Stimulated activated CD4-positive, alpha-beta T cell treated with anti-CD3 and anti-CD28 coated beads, Interleukin-1b, Interleukin-23, amount 100 ng/mL, for 48 hours (primary cell): ENCODE measurements at regions not wholly inside any gene's neighbourhood (a gene's known extent, or its start where the extent isn't known, plus 50 kb on each side); places are given as distances from the start of the nearest gene placed in this dataset.
"Not testable (repeated sequence)": the region's sequence is repeated elsewhere in the genome, so short reads cannot be mapped to it uniquely, and the experiment has no call there.

ENCODE experiments used
- DNase-seq: peaks from one replicate; pipeline ENCODE4 v3.0.0-alpha.2; 2020

DNA sequence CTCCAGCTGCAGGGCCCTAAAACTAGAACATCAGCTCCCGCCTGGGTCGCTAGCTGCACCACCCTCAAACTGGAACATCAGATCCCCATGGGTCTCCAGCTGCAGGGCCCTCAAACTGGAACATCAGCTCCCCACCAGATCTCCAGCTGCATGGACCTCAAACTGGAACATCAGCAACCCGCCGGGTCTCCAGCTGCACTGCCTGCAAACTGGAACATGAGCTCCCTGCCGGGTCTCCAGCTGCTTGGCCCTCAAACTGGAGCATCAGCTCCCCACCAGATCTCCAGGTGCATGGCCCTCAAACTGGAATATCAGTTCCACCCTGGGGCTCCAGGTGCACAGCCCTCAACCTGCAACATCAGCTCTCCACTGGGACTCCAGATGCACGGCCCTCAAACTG lies 82.7 kb downstream of the TFRC start:
- not testable (repeated sequence) for DNase-seq

DNA sequence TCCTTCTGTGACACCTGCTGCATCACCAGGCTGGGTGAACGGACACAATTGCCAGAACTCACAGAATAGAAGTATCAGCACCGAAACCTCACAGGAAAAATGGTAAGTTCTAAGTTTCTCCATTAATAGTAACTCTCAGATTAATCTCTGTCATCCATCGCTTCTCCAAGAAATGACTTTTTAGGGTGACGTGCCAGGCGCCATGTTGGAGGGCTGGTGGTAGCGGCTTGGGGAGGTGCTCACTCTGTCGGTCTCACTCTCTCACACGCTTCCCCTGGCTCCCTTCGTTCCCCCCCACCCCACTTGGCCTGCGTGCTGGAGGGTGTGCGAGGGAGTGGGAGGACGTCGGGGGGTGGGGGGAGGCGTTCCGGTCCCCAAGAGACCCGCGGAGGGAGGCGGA lies 85.6 kb downstream of the TFRC start:
- not testable (repeated sequence) for DNase-seq

DNA sequence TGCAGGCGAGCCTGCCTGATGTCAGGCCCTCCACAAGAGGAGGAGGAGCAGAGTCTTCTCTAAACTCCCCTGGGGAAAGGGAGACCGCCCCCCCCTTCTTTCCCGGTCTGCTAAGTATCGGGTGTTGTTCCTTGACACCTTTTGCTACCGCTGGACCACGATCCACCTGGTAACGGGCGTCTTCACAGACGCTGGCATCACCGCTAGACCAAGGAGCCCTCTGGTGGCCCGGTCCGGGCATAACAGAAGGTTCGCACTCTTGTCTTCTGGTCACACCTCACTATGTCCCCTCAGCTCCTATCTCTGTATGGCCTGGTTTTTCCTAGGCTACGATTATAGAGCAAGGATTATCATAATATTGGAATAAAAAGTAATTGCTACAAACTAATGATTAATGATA lies 86.0 kb upstream of the TNK2 start:
- peak; percentile 67 for DNase-seq

DNA sequence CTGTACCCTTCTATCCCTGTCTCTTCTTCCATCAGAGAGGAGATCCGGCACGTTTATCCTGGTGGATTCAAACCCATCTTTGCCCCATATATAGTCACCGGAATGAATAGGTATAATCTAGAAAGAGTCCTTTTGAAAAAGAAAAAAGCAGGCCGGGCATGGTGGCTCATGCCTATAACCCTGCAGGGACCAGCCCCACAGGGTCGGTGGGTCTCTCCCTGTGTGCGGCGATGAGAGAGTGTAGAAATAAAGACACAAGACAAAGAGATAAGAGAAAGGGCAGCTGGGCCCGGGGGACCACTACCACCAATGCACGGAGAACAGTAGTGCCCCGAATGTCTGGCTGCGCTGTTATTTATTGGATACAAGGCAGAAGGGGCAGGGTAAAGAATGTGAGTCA lies 85.3 kb upstream of the TNK2 start:
- not testable (repeated sequence) for DNase-seq

DNA sequence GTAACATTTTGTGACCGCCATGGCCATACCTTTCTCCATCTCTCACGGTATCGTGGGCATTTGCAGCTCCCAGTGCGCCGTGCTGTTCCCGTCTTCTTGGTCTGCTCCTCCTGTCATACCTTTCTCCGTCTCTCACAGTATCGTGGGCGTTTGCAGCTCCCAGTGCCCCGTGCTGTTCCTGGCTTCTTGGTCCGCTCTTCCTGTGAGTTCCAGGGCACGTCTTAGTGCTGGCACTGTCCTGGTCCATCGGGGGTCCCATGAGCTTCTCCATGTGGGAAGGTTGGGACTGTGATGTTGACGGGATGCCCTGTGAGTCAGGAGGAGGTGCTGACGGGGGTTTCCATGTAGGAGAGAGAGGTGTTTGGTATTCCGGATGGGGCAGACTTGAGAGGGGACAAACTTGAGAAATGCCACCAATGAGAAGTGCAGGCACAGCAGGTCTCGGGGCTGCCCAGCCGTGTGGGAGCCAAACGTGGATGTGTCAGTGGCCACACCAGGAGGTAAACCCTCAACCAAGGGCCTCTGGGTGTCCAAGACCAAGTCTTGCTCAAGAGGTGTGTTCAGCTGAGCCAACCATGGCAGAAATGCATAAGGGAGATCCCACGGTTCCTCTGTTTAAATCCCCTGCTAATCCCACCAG lies 84.7 kb upstream of the TNK2 start:
- DNase-seq = not testable (repeated sequence)

DNA sequence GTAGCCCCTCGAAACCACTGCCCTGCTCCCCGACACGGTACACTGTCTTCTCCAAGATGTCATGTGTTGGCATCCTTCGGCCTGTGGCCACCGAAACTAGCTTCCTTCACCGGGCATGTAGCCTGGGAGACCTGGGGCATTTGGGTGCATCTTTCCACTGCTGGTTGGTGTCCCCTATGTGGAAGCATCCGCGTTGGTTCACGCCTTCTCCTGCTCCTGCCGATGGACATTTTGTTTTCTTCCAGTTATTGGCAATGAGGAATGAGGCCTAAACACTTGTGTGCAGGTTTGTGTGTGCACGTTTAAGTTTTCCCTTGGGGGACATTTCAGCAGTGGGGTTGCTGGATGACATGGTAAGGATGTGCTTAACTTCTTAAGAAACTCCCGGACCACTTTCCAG lies 83.6 kb upstream of the TNK2 start:
- not testable (repeated sequence) for DNase-seq

DNA sequence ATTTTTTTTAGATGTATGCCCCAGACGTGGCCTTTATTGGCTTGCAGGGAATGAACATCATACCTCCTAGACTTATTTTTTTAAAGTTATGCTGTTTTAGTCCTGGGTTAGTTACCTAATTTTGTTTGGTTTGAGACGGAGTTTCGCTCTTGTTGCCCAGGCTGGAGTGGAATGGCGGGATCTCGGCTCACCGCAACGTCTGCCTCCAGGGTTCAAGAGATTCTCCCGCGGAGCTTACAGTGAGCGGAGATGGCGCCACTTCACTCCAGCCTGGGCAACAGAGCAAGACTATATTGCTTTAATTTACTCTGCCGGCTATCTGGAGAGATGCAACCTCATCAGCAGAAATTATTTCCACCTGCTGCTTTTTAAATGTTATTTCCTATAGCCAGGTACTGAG lies 82.9 kb upstream of the TNK2 start:
- DNase-seq = not testable (repeated sequence)

DNA sequence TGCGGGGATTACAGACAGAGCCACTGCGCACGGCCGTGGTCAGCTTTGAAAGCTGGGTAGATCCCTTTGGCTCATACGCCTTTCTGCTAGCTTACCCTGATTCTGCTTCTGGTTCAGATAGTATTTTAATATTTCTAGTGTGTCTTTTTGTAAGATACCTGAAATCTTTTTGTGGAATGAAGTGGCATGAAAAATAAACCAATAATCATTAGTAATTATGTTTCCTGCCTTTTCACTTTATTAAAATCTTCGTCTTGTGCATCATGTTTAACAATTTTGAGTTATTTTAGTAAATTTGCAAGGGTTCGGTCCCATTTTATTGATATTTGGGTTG lies 82.5 kb upstream of the TNK2 start:
- DNase-seq = not testable (repeated sequence)

DNA sequence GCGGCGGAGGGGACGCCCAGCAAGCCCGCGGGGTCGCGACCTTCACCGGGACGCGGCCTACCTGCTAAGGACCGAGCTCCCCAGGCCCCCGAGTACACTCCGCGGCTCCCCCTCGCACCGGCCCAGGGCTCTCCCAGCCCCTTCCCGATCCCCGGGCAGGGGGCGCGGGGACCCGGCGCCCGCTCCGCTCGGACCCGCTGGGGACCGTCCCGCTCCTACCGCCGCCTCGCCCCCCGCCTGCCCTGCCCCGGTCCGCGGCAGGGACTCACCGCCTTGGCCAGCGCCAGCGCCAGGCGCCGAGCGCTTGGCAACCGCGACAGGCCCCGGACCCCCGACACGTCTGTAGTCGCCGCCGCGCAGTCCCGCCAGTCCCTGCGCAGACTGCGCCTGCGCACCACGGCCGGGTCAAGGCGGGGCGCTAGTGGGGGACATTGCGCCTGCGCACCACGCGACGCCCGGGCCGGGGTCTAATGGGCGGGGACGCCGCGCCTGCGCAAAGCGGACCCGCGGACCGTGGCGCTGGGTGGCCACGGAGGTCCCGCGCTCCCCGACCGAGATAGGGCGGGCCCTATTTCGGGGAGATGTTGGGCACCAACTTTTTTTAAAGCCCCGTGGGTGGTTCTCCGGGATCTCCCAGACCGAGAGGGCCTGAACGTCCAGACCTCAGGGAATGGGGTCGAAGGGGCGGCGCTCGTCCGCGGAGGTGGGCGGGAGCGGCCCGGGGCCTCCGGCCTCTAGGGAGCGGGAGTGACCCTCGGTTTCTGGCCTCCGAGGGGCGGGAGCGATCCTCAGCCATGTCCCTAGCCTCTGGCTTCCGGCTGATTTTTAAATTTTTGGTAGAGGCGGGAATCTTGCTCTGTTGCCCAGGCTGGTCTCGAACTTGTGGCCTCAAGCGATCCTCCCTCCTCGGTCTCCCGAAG lies 81.8 kb upstream of the TNK2 start:
- DNase-seq = peak; percentile 94

DNA sequence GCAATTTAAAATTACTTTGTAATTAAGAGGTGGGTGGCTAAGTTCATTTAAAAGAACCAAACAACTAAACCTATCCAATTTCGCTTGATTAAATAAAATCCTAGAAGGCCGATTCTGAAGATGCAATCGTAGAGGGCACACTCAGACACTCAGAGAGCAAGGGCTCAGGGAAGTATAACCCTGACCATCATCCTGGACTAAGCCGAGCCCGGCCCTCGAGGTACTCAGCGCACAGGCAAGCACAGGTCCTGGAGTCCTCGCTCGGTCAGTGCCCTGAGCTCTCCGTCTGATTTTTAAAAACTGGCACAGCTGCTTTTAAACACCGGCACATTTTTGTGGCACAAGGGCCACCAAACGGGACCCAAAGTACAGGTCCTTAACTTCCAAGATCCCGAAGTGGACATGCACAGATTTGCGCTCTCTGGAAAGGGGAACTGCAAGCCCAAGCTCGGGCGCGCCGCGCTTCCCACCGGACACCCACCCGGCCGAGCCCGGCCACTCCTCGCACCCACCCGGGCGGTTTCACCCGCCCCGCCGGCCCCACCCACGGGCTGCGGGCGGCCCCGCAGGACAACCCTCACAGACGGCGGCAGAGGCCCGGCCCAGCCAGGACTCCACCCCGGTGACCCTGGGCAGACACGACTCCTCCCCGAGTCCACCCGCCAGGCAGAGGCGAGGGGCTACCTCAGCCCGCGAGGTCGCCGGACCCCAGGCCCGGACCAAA lies 81.0 kb upstream of the TNK2 start:
- not testable (repeated sequence) for DNase-seq

DNA sequence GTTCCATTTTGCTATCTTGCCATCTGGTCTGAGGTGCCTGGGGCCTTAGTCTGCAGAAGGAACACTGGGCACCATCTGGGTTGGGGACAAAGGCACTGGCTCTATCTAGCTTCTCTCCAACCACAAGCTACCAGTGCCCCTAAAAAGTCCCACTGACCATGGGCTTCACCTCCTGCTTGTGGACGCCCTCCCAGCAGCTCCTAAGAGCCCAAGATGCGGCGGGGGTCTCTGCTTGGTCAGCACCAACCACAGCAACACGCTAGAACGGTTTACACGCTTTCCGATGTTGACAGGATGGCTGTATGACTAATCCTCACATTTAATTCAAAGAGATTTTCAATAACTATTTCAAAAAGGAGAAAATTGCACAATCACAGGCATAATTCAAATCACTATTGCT lies 80.4 kb upstream of the TNK2 start:
- not testable (repeated sequence) for DNase-seq

DNA sequence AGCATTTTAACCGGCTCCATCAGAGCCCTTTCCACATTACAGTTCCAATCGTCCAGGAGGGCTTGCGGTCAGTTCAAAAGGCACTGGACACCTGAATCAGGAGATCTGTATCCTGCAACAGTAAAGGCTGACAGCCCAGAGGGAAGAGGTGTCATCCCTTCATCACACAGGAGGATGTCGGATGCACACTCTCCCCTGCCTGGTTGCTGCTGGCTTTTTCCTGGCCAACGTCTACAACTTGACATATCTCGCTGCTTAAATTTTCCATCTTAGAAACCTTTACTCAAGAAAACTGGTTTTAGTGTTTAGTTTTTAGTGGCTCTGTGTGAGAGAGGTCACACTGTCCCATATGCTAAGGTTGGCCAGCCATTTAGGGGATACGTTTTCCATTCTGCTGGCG lies 78.7 kb upstream of the TNK2 start:
- not testable (repeated sequence) for DNase-seq

DNA sequence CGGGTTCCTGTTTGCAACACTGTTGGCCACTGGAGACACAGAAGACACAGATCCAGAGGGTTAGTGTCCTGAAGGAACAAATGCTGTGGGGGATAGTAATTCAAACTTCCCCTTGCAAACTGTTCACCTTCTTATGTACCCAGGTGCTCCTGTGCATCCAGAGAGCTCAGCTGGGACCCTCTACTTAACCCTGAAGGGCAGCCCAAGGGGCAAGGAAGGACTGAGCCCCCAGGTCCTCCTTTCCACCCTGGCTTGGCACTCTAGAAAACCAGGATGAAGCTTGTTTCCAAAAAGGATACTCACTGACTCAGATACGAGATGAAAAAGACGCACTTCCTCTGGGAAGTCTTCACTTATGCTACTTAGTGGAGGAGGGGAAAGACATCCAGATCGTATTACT lies 78.2 kb upstream of the TNK2 start:
- not testable (repeated sequence) for DNase-seq

DNA sequence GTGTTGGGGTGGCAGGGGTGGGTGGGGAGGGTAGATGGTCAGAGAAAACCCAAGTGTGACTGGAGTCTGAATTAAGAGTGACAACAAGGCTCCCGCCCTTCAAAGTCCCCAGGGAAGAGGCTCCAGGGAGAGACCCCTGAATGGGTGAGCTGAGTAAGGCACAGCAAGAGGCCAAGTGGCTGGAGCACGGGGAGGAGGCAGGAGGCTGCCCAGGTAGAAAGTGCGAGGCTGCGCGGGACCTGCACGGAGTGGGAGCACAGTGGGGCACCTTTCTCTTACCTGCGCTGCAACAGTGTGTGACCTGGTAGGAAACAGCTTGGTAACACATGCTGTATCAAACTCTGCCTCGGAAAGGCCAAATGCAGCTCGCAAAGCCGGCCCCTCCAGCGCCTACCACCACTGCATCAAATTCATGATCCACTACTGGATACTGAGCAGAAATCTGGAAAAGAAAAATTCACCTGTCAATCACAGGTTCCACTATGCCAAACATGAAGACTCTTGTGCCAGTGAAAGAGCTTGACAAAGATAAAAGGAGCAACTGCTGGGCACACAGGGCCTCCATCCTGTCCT lies 77.1 kb upstream of the TNK2 start:
- DNase-seq = not testable (repeated sequence)

DNA sequence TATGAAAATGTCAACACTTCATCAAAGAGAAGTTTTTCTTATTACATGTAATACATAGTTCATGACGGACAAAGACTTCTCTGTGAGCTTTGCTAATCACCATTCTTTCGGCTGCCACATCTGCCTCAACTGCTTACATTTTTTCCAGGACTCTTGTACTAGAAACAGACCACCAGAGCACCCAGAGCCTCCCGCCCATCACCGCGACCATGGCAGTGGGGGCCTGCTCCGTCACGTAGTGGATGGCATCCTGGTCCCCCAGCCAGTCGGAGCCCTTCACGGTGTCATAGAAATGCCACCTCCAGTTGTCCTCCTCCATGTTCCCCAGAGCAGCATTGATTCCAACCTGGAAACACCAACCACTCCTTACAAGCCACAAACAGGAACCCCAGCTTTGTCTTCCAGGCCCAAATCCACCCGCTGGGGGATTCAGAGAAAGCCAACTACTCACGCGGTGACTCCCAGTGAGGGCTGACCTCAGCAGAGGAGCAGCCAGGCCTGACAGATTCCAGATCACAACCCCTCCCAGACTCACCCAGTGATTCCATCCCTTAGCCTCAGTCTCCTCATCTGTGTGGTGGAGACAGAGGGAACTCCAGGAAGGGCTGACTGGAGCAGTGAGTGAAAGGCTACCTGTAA lies 76.2 kb upstream of the TNK2 start:
- DNase-seq = not testable (repeated sequence)

DNA sequence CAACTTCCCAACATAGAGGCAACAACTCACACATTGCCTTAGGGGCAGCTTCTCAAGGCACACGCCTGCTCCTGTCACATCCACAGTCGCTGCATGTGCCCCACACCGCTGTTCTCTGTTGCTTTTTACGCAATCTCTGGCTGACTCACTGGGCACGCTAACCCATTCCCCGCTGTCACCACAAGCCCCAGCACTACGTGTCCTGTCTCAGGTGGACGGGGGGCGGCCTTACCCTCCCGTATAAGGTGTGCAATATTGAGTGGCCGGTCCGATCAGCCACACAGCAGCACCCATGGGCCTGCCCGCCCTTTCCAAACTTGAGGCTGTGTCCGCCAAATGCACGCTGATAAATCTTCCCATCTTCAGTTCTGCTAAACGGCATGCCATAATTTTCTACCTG lies 75.5 kb upstream of the TNK2 start:
- DNase-seq = not testable (repeated sequence)

DNA sequence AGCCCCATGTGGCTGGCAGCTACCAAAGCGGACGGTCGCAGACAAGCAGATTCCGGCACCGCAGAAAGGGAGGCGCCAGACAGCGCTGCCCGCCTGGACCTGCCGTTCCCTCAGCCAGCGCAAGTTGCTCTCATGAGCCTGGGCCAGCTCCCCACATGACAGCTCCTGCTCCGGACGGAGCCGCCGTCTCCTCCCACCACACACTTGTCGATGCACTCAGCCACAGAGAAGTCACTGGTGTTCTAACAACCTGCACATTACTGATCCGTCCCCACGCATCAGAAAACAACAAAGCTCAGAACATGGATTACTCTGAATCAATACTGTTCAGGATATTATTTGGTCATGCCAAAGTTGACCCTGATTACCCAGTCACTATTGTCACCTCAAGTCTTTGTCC lies 74.4 kb upstream of the TNK2 start:
- not testable (repeated sequence) for DNase-seq

DNA sequence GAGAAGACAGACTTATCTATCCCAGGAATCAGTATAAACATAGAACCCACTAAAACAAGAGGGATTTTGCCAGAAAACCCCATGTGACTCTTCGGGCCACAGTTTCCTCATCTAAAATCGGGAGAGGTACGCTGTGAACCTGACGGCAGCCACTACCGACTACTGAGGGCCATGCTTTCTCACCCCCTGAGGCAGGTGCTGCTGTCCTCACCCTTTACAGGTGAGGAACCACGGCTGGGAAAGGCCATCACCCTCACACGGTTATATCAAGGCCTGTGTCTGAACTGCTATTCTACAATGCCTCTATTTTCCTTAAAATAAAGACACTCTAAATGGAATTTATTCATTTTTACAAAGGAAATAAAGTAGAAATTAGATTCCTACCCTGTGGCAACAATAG lies 73.4 kb upstream of the TNK2 start:
- not testable (repeated sequence) for DNase-seq

DNA sequence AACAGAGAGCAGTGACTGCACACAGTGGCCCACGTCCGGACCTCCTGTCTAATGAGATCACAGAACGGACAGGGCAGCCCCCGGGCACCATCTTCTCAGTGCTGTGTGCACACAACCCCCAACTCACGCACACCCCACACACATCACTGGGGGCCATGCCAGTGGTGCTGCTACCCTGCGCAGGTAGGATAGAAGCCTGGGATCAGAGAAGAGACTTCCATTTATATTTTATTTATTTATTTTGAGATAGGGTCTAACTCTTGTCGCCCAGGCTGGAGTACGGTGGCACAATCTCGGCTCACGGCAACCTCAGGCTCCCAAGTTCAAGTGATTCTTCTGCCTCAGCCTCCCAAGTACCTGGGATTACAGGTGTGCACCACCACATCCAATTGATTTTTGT lies 71.5 kb upstream of the TNK2 start:
- DNase-seq = not testable (repeated sequence)

DNA sequence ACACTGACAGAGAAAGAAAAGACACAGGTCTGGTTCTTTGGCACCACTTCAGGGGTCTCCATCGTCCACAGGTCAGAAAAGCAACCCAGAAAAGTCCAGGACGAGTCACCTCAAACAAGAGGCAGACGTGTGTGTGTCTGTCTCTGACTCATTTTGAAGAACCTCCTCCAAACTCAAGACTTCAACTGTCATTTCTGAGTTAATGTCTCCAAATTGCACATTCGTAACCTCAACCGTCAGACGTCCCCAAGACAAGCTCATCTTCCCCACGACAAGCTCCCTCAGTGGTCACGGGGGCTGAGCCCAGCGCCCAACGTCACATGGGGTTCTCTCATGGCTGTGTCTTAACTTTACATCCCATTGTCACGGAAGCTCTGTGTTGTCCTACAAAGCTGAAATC lies 70.2 kb upstream of the TNK2 start:
- DNase-seq = not testable (repeated sequence)

DNA sequence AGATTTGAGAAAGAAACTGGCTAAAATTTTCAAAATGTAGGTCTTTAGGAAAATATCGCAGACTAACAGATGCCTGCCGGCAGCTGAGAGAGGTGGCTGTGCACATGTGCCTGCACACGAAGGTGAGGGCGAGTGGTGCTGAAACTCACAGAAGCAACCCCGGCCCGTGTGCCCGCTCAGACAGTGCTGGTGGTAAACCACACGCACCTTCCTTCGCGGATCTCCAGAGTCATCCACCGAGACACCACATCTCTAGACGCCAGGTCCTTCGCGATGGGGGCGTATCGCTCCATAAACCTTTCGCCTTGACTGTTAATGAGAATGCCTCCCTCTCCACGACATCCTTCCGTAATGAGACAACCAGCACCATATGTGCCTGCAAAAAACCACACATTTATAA lies 68.5 kb upstream of the TNK2 start:
- DNase-seq = not testable (repeated sequence)

DNA sequence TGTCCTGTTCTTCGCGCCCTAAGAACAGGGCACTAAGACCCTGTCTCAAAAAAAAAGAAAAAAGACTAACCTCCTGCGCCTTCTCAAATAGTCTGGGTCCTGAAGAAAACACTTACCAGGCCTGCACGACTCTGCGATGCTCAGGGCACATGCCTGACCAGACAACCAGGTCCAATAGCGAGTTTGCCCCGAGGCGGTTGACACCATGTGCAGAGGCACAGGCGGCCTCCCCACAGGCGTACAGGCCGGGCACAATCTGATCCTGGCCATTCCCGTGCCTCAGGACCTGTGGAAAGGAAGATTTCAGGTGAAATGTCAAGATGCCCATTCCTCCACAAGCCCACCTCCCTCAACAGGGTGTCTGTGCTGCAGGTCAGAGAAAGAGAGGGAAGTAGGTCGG lies 65.9 kb upstream of the TNK2 start:
- not testable (repeated sequence) for DNase-seq

DNA sequence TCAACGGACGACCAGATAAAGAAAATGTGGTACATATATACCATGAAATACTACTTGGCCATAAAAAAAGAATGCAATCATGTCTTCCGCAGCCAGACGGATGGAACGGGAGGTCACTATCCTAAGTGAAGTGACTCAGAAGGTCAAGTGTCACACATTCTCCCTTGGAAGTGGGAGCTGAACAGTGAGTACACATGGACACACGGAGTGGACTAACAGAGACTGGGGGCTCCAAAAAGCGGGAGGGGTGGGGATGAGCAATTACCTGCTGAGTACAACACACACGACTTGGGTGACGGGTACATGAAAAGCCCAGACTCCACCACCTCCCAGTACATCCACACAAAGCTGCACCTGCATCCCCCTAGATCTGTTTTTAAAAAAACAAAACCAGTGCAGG lies 62.5 kb upstream of the TNK2 start:
- not testable (repeated sequence) for DNase-seq
